ENCODE measurements at regions not wholly inside any gene's neighbourhood (a gene's known extent, or its start where the extent isn't known, plus 50 kb on each side); places are given as distances from the start of the nearest gene placed in this dataset.

GRCh38 chr4:96352051-96352517, 512.2 kb downstream of the PDHA2 start:
- no peak overlapping the region for H3K27ac Mint-ChIP-seq
- H3K36me3 Mint-ChIP-seq (ENCODE audit: low read depth), result no peaks in the 10 kb centered on the region; the same call in 1 of the 2 replicates
- no peaks in the 10 kb centered on the region for H3K27me3 Mint-ChIP-seq (ENCODE audit: insufficient read depth)
- no peak overlapping the region for H3K4me3 Mint-ChIP-seq
- peak; percentile 28; the same call in 1 of the 2 replicates for TF ChIP-seq CTCF (IDR thresholded peaks at IDR 0.05)
- peaks cover 49% of the 10 kb centered on the region for H3K9me3 Mint-ChIP-seq
- no peaks in the 10 kb centered on the region for H3K4me1 Mint-ChIP-seq (ENCODE audit: low read depth)
- DNase-seq, result no peak

DNA sequence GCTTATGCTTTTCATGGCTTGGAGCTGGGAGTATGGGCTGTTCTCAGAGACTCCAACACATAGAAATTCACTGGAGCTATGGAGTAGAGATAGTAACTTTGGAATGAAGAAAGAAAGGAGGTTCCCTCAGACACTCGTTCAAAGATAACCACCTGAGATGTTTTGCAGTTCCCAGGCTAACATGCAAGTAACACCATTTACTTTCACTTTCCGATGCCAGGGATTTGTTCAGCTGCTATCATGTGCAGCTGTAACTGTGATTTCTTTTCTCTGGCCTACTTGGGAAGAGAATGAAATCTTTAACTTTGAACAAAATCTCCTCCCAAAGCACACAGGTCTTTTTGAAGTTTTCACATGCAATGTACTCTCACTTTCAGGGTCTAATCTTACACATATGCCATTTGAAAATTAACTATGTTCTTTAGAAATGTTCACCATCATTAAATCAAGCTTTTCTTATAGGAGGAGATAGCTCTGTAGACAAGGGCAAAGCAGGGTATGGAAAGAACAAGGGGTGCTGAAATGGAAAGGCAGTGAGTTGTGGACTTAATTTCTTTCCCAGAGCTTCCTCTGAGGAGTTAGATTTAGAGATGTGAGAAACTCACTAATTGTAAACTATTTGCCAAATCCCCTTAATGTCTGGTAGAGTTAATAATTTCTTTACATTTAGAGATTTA, 514.3 kb downstream of the PDHA2 start:
- Mint-ChIP-seq H3K9me3 (peaks cover 31% of the 10 kb centered on the region), H3K36me3 (ENCODE audit: low read depth) (no peaks in the 10 kb centered on the region; the same call in 1 of the 2 replicates), H3K4me3 (no peak overlapping the region), H3K4me1 (ENCODE audit: low read depth) (no peaks in the 10 kb centered on the region), H3K27me3 (ENCODE audit: insufficient read depth) (no peaks in the 10 kb centered on the region), H3K27ac (no peak overlapping the region)
- TF ChIP-seq CTCF (IDR thresholded peaks at IDR 0.05), result no peak
- no peak for DNase-seq

DNA sequence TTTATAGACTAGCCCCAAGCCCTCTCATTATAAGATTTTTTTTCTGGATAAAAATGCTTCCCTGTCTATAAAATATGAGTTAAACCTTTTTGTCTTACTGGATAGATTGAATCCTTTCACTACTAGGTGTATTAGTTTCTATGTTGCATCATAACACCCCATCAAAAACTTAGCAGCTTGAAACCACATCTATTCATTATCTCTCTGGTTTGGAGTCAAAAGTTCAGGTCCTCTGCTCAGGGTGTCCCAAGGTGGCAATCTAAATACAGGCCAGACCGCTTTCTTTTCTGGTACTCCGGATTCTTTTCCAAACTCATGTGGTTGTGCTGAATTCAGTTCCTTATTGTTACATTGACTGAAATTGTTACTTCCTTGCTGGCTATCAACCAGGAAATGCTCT, 515.5 kb downstream of the PDHA2 start:
- DNase-seq, result no peak
- no peaks in the 10 kb centered on the region for H3K27me3 Mint-ChIP-seq (ENCODE audit: insufficient read depth)
- no peaks in the 10 kb centered on the region; the same call in 1 of the 2 replicates for H3K36me3 Mint-ChIP-seq (ENCODE audit: low read depth)
- no peak for TF ChIP-seq CTCF (IDR thresholded peaks at IDR 0.05)
- H3K4me1 Mint-ChIP-seq (ENCODE audit: low read depth), result no peaks in the 10 kb centered on the region
- no peak overlapping the region for H3K27ac Mint-ChIP-seq
- peaks cover 27% of the 10 kb centered on the region for H3K9me3 Mint-ChIP-seq
- no peak overlapping the region for H3K4me3 Mint-ChIP-seq

GRCh38 chr4:96356591-96357370, 516.9 kb downstream of the PDHA2 start:
- no peaks in the 10 kb centered on the region for H3K36me3 Mint-ChIP-seq (ENCODE audit: low read depth)
- TF ChIP-seq CTCF (IDR thresholded peaks at IDR 0.05), result no peak
- no peak overlapping the region for H3K27ac Mint-ChIP-seq
- peaks cover 26% of the 10 kb centered on the region for H3K9me3 Mint-ChIP-seq
- DNase-seq, result no peak
- H3K27me3 Mint-ChIP-seq (ENCODE audit: insufficient read depth), result no peaks in the 10 kb centered on the region
- H3K4me1 Mint-ChIP-seq (ENCODE audit: low read depth), result no peaks in the 10 kb centered on the region
- H3K4me3 Mint-ChIP-seq, result no peak overlapping the region

GRCh38 chr4:96366632-96367031, 526.7 kb downstream of the PDHA2 start:
- no peak for TF ChIP-seq CTCF (IDR thresholded peaks at IDR 0.05)
- Mint-ChIP-seq H3K27ac (no peak overlapping the region), H3K4me1 (ENCODE audit: low read depth) (no peaks in the 10 kb centered on the region), H3K27me3 (ENCODE audit: insufficient read depth) (no peaks in the 10 kb centered on the region), H3K9me3 (peaks cover 29% of the 10 kb centered on the region), H3K4me3 (no peak overlapping the region), H3K36me3 (ENCODE audit: low read depth) (no peaks in the 10 kb centered on the region)
- no peak for DNase-seq
